ENCODE measurements at regions not wholly inside any gene's neighbourhood (a gene's known extent, or its start where the extent isn't known, plus 50 kb on each side); places are given as distances from the start of the nearest gene placed in this dataset.

DNA sequence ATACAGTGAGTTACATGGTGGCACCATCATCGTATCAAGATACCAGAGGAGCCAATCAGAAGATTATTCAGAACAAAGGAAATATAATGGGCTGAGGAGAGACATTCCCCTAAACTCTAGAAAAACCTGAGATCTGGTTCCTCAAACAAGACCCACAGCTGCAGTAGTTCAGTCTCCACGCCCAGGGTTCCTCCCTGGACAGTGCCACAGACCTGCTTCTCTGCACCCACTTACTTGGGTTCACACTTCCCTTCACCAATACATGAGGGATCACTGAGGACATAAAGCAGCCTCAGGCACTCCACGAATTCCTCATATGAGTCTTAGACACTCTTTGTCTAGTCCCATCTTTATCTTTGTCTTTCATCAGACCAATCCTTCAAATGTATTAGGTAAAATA lies 101.7 kb downstream of the APTX start:
- ChIA-PET POLR2A (no interaction called here), CTCF (no interaction called here)
- TF ChIP-seq CTBP1 (IDR thresholded peaks at IDR 0.05; ENCODE audit: borderline replicate concordance), result no peak
- TF ChIP-seq FOXK2 (IDR thresholded peaks at IDR 0.05), result no peak
- TF ChIP-seq HDGF (IDR thresholded peaks at IDR 0.05; ENCODE audit: borderline replicate concordance), result no peak
- no peak for TF ChIP-seq ZNF384 (IDR thresholded peaks at IDR 0.05)
- TF ChIP-seq PKNOX1 (IDR thresholded peaks at IDR 0.05), result no peak
- no peak for TF ChIP-seq BHLHE40 (IDR thresholded peaks at IDR 0.05; ENCODE audit: borderline replicate concordance)
- TF ChIP-seq ARNT (IDR thresholded peaks at IDR 0.05), result no peak
- DNase-seq (ENCODE audit: extremely low spot score), result no peak

DNA sequence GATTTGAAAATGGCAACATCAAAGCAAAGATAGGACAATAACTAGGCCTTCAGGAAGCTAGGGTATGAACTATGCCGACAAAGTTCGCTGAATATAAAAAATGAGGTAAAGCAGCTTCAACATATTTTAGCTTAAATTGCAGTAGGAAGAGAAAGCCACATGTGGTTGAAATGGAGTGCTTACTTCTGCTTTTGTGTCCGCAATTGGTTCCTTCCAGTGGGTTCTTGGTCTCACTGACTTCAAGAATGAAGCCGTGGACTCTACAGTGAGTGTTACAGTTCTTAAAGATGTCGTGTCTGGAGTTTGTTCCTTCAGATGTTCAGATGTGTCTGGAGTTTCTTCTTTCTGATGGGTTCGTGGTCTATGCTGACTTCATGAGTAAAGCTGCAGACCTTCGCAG lies 95.2 kb downstream of the APTX start:
- TF ChIP-seq ARNT (IDR thresholded peaks at IDR 0.05), result no peak
- no peak for TF ChIP-seq LEF1 (IDR thresholded peaks at IDR 0.05; ENCODE audit: borderline replicate concordance)
- no peak for TF ChIP-seq BHLHE40 (IDR thresholded peaks at IDR 0.05; ENCODE audit: borderline replicate concordance)
- no peak for TF ChIP-seq SUZ12 (IDR thresholded peaks at IDR 0.05)
- TF ChIP-seq FOXA1 (IDR thresholded peaks at IDR 0.05), result no peak
- no peak for TF ChIP-seq SP1 (IDR thresholded peaks at IDR 0.05)
- TF ChIP-seq HDGF (IDR thresholded peaks at IDR 0.05; ENCODE audit: borderline replicate concordance), result no peak
- no peak for TF ChIP-seq FOXK2 (IDR thresholded peaks at IDR 0.05)
- no peak for TF ChIP-seq L3MBTL2 (conservative IDR thresholded peaks at IDR 0.05)
- TF ChIP-seq FOXM1 (IDR thresholded peaks at IDR 0.05; ENCODE audit: borderline replicate concordance), result no peak
- no peak for TF ChIP-seq PKNOX1 (IDR thresholded peaks at IDR 0.05)
- no peak for TF ChIP-seq NFRKB (IDR thresholded peaks at IDR 0.05)
- no peak for TF ChIP-seq ZNF384 (IDR thresholded peaks at IDR 0.05)
- no peak for TF ChIP-seq TARDBP (IDR thresholded peaks at IDR 0.05)
- no peak for TF ChIP-seq ELF4 (IDR thresholded peaks at IDR 0.05)
- TF ChIP-seq CTBP1 (IDR thresholded peaks at IDR 0.05; ENCODE audit: borderline replicate concordance), result no peak
- no peak for DNase-seq (ENCODE audit: extremely low spot score)
- POLR2A ChIA-PET, result no interaction called here
- CTCF ChIA-PET, result no interaction called here

DNA sequence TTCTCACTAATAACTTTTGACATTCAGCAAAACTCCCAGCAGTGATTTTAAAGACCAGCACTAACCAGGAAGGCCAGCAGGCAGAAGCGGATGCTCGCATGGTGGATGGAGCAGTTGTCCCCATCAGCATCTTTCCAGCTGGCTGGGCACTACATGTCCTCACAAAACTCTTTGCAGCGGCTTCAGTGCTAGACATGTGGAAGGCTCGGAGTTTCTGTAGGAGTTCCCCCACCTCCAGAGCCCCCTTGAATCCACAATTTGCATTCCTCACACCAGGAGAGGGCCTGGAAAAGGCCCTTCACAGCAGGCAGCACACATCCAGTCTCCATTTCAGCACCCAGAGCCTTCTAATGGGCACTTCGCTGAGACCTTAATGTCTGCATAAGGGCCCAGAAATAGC lies 85.6 kb downstream of the APTX start:
- no peak for DNase-seq (ENCODE audit: extremely low spot score)
- POLR2A ChIA-PET, result no interaction called here
- CTCF ChIA-PET, result no interaction called here
- TF ChIP-seq FOXM1 (IDR thresholded peaks at IDR 0.05; ENCODE audit: borderline replicate concordance) (no peak), FOXA1 (IDR thresholded peaks at IDR 0.05) (no peak)

DNA sequence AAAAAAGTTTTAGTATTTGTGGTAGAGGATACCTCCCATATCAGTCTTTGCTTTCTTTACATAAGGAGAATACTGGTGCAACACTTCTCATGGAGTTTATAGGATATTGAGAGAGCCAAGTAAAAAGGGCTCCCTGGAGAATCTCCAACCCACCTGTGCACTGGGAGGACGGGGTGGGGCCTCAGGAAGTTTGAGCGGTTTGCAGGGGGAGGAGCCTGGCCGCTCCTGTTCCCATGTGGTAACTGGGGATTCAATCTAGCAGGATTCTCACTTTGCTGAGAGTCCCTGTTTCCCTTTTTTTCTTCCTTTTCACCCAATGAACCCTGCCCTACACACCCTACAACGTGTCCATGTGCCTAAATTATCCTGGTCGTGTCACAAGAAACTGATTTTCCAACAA lies 82.8 kb downstream of the APTX start:
- TF ChIP-seq TARDBP (IDR thresholded peaks at IDR 0.05) (no peak), CTBP1 (IDR thresholded peaks at IDR 0.05; ENCODE audit: borderline replicate concordance) (no peak), HDGF (IDR thresholded peaks at IDR 0.05; ENCODE audit: borderline replicate concordance) (no peak), ZNF384 (IDR thresholded peaks at IDR 0.05) (no peak)
- ChIA-PET POLR2A (no interaction called here), CTCF (interaction anchor here (0.6 kb wide), 1 partner anchor 27 kb away, joined by 3 read pairs; no protein-coding TSS in a partner anchor)
- no peak for DNase-seq (ENCODE audit: extremely low spot score)
